Lower leg skin (tissue), 4 donors: ENCODE measurements at regions not wholly inside any gene's neighbourhood (a gene's known extent, or its start where the extent isn't known, plus 50 kb on each side); places are given as distances from the start of the nearest gene placed in this dataset.

ENCODE experiments used
- DNase-seq, 2 donors: peaks; one replicate each; pipeline ENCODE4 v3.0.0-alpha.2; 2019; ENCODE audit warnings: low spot score in 2 of 2
- H3K4me3 ChIP-seq: fragments of 200-600 bp; sonication (generic); 2 replicates; pipeline ENCODE4 v1.5.1; 2017; ENCODE audit warnings: mild to moderate bottlenecking, low read depth; ENCODE audit not compliant: poor library complexity, severe bottlenecking
- POLR2A ChIP-seq, 2 donors: fragments of 450-650 bp; IDR thresholded peaks; one replicate each; pipeline ENCODE4 v1.6.1; 2016 to 2017; ENCODE audit warnings: antibody characterized with exemption in 2 of 2, mild to moderate bottlenecking in 1 of 2, moderate library complexity in 1 of 2
- WGBS, 2 donors: methylation state at CpG; one replicate each; pipeline ENCODE4 v1.1.5; 2018; 5-methylcytosine and 5-hydroxymethylcytosine counted together
- intact Hi-C: fragments of 100-400 bp; cut with DNase I; formaldehyde crosslinking; loops from one replicate; pipeline ENCODE4 v1.15.0; 2023; ENCODE audit warnings: low total_unique reads
- TF ChIP-seq, protein P1 (sequence below), 3 donors: fragments of 450-650 bp; IDR thresholded peaks; one replicate each; pipeline ENCODE4 v1.5.1; 2016; ENCODE audit warnings: antibody characterized with exemption in 3 of 3, mild to moderate bottlenecking in 3 of 3, moderate library complexity in 2 of 3

DNA sequence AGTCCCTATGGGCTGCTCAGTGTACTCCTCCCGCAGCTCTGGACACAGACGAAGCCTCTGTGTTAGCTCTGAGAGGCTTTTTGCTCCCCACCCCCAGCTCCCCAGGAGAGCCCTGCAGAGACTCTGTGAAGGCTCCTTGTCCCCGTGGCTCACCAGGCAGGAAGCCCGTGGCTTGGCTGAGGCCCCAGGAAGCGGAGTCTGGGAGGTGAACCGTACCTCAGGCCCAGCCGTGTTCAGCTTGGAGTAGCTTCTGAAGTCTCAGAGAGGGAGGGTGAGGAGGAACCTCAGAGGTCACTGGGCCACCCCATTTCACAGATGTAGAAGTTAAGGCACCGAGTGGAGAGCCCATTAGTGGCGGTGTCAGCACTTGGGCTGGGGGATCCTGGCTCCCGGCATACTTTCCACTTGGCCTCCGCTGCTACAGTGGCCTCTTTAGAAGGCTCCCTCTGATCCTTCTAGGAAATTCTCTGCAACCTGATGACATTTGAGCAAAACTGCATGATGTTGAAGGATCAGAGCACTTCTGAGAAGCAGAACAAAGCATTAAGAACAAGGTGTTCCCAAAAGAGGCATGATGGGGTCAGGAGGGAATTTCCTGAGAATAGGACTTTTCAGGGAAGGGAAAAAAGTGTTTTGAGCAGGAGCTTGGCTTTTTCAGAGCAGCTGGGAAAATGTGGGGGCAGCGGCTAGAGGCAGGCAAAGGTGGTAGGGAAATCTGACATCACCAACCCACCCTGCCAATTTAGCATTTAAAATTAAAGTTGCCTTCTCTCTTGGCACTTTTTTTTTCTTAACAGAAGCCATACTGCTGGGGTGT lies 79.1 kb downstream of the MCFD2 start:
- no peak for TF ChIP-seq POLR2A (IDR thresholded peaks at IDR 0.05)
- TF ChIP-seq, protein P1, sequence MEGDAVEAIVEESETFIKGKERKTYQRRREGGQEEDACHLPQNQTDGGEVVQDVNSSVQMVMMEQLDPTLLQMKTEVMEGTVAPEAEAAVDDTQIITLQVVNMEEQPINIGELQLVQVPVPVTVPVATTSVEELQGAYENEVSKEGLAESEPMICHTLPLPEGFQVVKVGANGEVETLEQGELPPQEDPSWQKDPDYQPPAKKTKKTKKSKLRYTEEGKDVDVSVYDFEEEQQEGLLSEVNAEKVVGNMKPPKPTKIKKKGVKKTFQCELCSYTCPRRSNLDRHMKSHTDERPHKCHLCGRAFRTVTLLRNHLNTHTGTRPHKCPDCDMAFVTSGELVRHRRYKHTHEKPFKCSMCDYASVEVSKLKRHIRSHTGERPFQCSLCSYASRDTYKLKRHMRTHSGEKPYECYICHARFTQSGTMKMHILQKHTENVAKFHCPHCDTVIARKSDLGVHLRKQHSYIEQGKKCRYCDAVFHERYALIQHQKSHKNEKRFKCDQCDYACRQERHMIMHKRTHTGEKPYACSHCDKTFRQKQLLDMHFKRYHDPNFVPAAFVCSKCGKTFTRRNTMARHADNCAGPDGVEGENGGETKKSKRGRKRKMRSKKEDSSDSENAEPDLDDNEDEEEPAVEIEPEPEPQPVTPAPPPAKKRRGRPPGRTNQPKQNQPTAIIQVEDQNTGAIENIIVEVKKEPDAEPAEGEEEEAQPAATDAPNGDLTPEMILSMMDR (IDR thresholded peaks at IDR 0.05): no peak

DNA sequence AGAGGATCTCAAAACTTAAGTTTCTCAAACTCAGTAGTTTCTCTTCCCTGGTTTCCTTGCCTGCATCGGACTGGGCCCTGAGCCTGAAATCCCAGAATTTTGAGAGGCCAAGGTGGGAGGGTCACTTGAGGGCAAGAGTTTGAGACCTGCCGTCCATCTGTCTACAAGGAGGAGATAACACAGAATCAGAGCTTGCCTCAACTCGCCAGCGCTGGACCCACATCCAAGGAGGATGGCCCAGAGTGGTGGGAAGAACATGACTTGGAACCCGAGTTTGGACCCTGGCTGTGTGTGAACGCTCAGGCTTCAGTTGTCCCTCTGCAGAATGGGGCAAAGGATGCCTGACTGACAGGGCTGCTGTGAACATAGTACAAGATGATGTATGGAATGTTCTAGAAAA lies 80.1 kb downstream of the MCFD2 start:
- TF ChIP-seq POLR2A (IDR thresholded peaks at IDR 0.05): no peak
- TF ChIP-seq, protein P1 (IDR thresholded peaks at IDR 0.05): no peak
- intact Hi-C loops: no loop called here
- no peak for DNase-seq
- 92 to 97% methylated on average over 6 of the region's 6 CpGs for WGBS, 2 donors
- H3K4me3 ChIP-seq: no peak overlapping the region

More for the DNA sequence above, 79.1 kb downstream of the MCFD2 start:
- WGBS, 2 donors: 66 to 70% methylated on average over 12 of the region's 12 CpGs
- no peak overlapping the region for H3K4me3 ChIP-seq
- DNase-seq: no peak
- intact Hi-C loops: no loop called here

DNA sequence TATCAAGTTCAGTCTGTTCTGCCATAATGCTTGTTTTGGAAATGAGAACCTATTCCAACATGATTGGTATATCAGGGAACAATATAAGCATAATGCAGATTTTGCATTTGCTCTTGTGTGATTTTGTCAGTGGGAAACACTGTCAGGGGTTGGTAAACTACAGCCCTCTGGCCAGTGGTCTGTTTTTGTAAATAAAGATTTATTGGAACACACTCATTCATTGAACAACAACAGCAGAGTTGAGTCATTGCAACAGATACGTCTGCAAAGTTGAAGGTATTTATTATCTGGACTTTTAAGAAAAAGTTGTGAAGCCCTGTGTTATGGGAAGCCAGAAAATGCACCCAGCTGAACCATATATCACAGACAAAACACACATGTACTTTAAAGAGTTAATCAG lies 83.1 kb downstream of the MCFD2 start:
- 70 to 79% methylated on average over 1 of the region's 1 CpG for WGBS, 2 donors
- intact Hi-C loops: no loop called here

DNA sequence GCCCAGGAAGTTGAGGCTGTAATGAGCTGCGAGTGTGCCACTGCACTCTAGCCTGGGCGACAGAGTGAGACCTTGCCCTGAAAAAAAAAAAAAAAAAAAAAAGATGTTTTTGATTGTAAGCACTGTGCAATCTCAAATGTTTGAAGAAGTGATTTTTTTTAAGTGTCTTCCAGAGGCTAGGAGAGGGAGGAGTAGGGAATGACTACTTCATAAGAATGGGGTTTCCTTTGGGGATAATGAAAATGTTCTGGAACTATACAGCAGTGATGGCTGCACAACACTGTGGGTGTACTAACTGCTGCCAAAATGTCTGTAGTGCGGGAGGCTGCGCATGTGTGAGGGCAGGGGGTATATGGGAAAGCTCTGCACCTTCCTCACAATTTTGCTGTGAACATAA lies 83.7 kb downstream of the MCFD2 start:
- TF ChIP-seq, protein P1 (IDR thresholded peaks at IDR 0.05): no peak
- no peak for TF ChIP-seq POLR2A (IDR thresholded peaks at IDR 0.05)

More for the DNA sequence above, 83.1 kb downstream of the MCFD2 start:
- TF ChIP-seq POLR2A (IDR thresholded peaks at IDR 0.05): no peak
- TF ChIP-seq, protein P1 (IDR thresholded peaks at IDR 0.05): no peak
- no peak for DNase-seq
- H3K4me3 ChIP-seq: no peak overlapping the region

DNA sequence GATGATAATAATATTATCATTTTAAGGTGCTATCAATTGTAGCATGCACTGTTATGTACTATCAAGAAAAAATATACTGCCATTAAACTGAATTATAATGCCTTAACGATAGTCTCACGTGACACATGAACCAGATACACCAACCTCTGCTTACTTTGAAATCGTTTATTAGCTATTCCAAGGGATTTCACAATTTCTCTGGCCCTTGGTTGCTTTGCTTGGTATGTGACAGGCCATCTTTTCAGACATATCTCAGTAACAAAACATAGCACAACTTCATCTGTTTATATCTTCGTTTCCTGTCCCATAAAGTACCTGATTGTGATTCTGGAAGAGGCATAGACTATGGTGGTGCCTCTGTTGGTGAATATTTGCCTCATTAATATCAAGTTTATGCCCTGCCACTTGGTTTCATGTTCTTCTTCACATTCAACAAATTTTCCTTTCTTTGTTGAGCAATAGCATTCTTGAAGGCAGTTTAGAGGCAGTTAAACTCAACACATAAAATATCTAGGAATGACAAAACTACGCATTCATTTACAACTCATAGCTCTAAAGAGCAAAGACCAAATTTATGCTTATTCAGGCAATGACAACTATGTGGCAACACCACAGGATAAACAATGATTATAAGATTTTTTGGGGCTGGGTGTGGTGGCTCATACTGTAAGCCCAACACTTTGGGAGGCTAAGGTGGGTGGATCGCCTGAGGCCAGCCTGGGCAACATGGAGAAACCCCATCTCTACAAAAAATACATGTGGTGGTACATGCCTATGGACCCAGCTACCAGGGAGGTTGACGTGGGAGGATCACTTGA lies 84.3 kb downstream of the MCFD2 start:
- WGBS, 2 donors: 67 to 74% methylated on average over 7 of the region's 7 CpGs

More for the DNA sequence above, 83.7 kb downstream of the MCFD2 start:
- peak in 1 of 2 donors; percentile 28 for DNase-seq
- intact Hi-C loops: no loop called here
- WGBS, 2 donors: 71 to 75% methylated on average over 4 of the region's 4 CpGs
- H3K4me3 ChIP-seq: no peak overlapping the region

More for the DNA sequence above, 84.3 kb downstream of the MCFD2 start:
- TF ChIP-seq, protein P1 (IDR thresholded peaks at IDR 0.05): no peak
- TF ChIP-seq POLR2A (IDR thresholded peaks at IDR 0.05): no peak
- H3K4me3 ChIP-seq: no peak overlapping the region
- intact Hi-C loops: no loop called here
- DNase-seq: peak in 1 of 2 donors; percentile 56
